ENCODE measurements at regions not wholly inside any gene's neighbourhood (a gene's known extent, or its start where the extent isn't known, plus 50 kb on each side); places are given as distances from the start of the nearest gene placed in this dataset.

DNA sequence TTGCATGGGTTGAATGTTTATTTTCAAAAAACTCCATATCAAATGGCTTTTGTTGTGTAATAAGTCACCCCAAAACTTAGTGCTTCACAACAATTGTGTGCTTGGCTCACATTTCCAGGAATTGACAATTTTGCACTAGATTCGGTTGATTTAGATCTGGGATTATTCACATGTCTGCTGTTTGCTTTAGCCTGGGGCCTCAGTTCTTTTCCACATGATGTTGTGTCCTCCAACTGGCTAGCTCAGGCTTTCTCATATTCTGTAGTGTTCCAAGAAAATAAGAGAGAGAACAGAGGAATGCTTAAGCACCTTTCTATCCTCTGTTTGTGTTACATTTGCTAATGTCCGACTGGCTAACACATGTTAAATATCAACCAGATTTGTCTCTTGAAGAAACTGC, 281.5 kb upstream of the ADGRL4 start:
- TF ChIP-seq TAF1 (IDR thresholded peaks at IDR 0.05; ENCODE audit: low read depth, low read length), result no peak
- TF ChIP-seq CTCF (IDR thresholded peaks at IDR 0.05; ENCODE audit: control extremely low read depth in 1 of 3, insufficient read depth in 1 of 3, low read depth in 1 of 3, low read length in 3 of 3), result no peak
- no peak for TF ChIP-seq EZH2 (IDR thresholded peaks at IDR 0.05; ENCODE audit: low read depth, low read length, severe bottlenecking)
- no peak for TF ChIP-seq POLR2AphosphoS5 (IDR thresholded peaks at IDR 0.05; ENCODE audit: low read depth, low read length)
- TF ChIP-seq RAD21 (IDR thresholded peaks at IDR 0.05 in 1 of 2, conservative IDR thresholded peaks at IDR 0.05 in 1 of 2; ENCODE audit: low read depth in 2 of 2, low read length in 2 of 2), result no peak
- no peak for TF ChIP-seq SIX5 (IDR thresholded peaks at IDR 0.05; ENCODE audit: low read depth, low read length)
- TF ChIP-seq CREB1 (IDR thresholded peaks at IDR 0.05), result no peak
- TF ChIP-seq SIN3A (conservative IDR thresholded peaks at IDR 0.05 in 1 of 2, IDR thresholded peaks at IDR 0.05 in 1 of 2; ENCODE audit: low read depth in 1 of 2, low read length in 2 of 2), result no peak
- no peak for TF ChIP-seq CBX8 (IDR thresholded peaks at IDR 0.05; ENCODE audit: borderline replicate concordance, low read depth, low read length)

Measured in H1 (cell line).